HEK293T (cell line): ENCODE measurements at regions not wholly inside any gene's neighbourhood (a gene's known extent, or its start where the extent isn't known, plus 50 kb on each side); places are given as distances from the start of the nearest gene placed in this dataset.

Source experiments
- CTCF ChIA-PET: fragments of 350-600 bp; formaldehyde crosslinking; extraction: SDS; loops from one replicate; lab custom pipeline; 2021; ENCODE audit warnings: antibody characterized with exemption, inconsistent platforms; lab: Yijun Ruan, JAX
- POLR2A ChIA-PET: fragments of 350-600 bp; formaldehyde crosslinking; extraction: SDS; loops from one replicate; lab custom pipeline; 2020; ENCODE audit warnings: antibody characterized with exemption, inconsistent platforms; lab: Yijun Ruan, JAX
- DNase-seq: peaks from one replicate; pipeline ENCODE4 v3.0.0; 2012; ENCODE audit warnings: mixed read lengths; ENCODE audit errors: extremely low spot score
- ARNT ChIP-seq: fragments of 450-650 bp; IDR thresholded peaks from 2 replicates; pipeline ENCODE4 v1.6.1; 2017; ENCODE audit warnings: mild to moderate bottlenecking
- BHLHE40 ChIP-seq: fragments of 450-650 bp; IDR thresholded peaks from 2 replicates; pipeline ENCODE4 v1.6.1; 2016; ENCODE audit warnings: mild to moderate bottlenecking, moderate library complexity, borderline replicate concordance
- CTBP1 ChIP-seq: fragments of 450-650 bp; IDR thresholded peaks from 2 replicates; pipeline ENCODE4 v1.6.1; 2016; ENCODE audit warnings: borderline replicate concordance
- ELF4 ChIP-seq: fragments of 450-650 bp; IDR thresholded peaks from 2 replicates; pipeline ENCODE4 v1.6.1; 2017; ENCODE audit warnings: antibody characterized with exemption
- FOXA1 ChIP-seq: fragments of 450-650 bp; IDR thresholded peaks from 2 replicates; pipeline ENCODE4 v1.6.1; 2016; ENCODE audit warnings: mild to moderate bottlenecking
- FOXK2 ChIP-seq: fragments of 450-650 bp; IDR thresholded peaks from 2 replicates; pipeline ENCODE4 v1.6.1; 2016; ENCODE audit warnings: mild to moderate bottlenecking
- FOXM1 ChIP-seq: fragments of 450-650 bp; IDR thresholded peaks from 2 replicates; pipeline ENCODE4 v1.6.1; 2017; ENCODE audit warnings: mild to moderate bottlenecking, borderline replicate concordance
- HDGF ChIP-seq: fragments of 450-650 bp; IDR thresholded peaks from 2 replicates; pipeline ENCODE4 v1.6.1; 2017; ENCODE audit warnings: antibody characterized with exemption, borderline replicate concordance
- L3MBTL2 ChIP-seq: fragments of 450-650 bp; conservative IDR thresholded peaks from 2 replicates; pipeline ENCODE4 v1.6.1; 2016; ENCODE audit warnings: mild to moderate bottlenecking
- LEF1 ChIP-seq: fragments of 450-650 bp; IDR thresholded peaks from 2 replicates; pipeline ENCODE4 v1.6.1; 2017; ENCODE audit warnings: mild to moderate bottlenecking, borderline replicate concordance
- NFRKB ChIP-seq: fragments of 450-650 bp; IDR thresholded peaks from 2 replicates; pipeline ENCODE4 v1.6.1; 2016; ENCODE audit warnings: mild to moderate bottlenecking, moderate library complexity
- PKNOX1 ChIP-seq: fragments of 450-650 bp; IDR thresholded peaks from 2 replicates; pipeline ENCODE4 v1.6.1; 2016
- SP1 ChIP-seq: fragments of 450-650 bp; IDR thresholded peaks from 2 replicates; pipeline ENCODE4 v1.6.1; 2017
- SUZ12 ChIP-seq: fragments of 450-650 bp; IDR thresholded peaks from 2 replicates; pipeline ENCODE4 v1.6.1; 2016; ENCODE audit warnings: mild to moderate bottlenecking
- TARDBP ChIP-seq: fragments of 450-650 bp; IDR thresholded peaks from 2 replicates; pipeline ENCODE4 v1.6.1; 2016
- ZNF384 ChIP-seq: fragments of 450-650 bp; IDR thresholded peaks from 2 replicates; pipeline ENCODE4 v1.6.1; 2016

DNA sequence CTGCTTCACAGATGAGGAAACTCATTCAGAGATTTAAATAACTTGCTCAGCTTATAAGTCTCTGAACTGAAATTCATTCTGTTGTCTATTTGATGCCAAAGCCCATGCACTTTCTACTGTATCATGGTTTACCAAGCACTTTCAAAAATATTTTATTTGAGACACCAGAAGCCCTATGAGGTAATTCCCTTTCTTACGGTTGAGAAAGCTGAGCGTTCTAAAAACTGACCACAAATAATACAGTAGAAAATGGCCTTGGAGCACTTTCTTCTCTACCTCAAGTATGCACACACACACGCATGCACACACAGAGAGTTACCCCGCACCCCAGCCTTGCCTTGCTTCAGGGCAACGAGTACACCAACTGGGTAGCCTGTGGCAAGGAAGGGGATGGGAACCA lies 228.5 kb downstream of the RFC3 start:
- DNase-seq, result no peak
- no peak for TF ChIP-seq PKNOX1
- no peak for TF ChIP-seq ZNF384
- TF ChIP-seq ARNT, result no peak
- TF ChIP-seq SP1, result no peak
- no peak for TF ChIP-seq BHLHE40
- TF ChIP-seq FOXK2, result no peak
- no peak for TF ChIP-seq CTBP1
- TF ChIP-seq FOXM1, result no peak
- no peak for TF ChIP-seq NFRKB
- TF ChIP-seq SUZ12, result no peak
- no peak for TF ChIP-seq HDGF
- no peak for TF ChIP-seq L3MBTL2
- no peak for TF ChIP-seq FOXA1
- no peak for TF ChIP-seq LEF1
- TF ChIP-seq ELF4, result no peak
- no peak for TF ChIP-seq TARDBP
- ChIA-PET POLR2A (no interaction called here), CTCF (no interaction called here)

DNA sequence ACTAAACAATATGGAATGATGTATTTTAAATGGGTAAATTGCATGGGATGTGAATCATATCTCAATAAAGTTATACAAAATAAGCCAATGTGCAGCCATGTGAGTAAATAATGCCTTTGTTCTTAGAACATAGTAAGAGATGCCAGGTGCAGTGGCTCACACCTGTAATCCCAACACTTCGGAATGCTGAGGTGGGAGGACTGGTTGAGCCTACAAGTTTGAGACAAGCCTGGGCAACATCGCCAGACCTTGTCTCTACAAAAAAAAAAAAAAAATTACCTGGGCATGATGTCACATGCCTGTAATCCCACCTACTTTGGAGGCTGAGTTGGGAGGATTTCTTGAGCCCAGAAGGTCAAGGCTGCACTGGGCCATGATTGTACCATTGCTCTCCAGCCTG lies 230.7 kb downstream of the RFC3 start:
- TF ChIP-seq CTBP1 (no peak), ZNF384 (no peak), PKNOX1 (no peak), HDGF (no peak), NFRKB (no peak), ARNT (no peak), L3MBTL2 (no peak), SUZ12 (no peak), FOXM1 (no peak), FOXK2 (no peak), FOXA1 (no peak), TARDBP (no peak)
- ChIA-PET POLR2A (no interaction called here), CTCF (no interaction called here)
- no peak for DNase-seq

DNA sequence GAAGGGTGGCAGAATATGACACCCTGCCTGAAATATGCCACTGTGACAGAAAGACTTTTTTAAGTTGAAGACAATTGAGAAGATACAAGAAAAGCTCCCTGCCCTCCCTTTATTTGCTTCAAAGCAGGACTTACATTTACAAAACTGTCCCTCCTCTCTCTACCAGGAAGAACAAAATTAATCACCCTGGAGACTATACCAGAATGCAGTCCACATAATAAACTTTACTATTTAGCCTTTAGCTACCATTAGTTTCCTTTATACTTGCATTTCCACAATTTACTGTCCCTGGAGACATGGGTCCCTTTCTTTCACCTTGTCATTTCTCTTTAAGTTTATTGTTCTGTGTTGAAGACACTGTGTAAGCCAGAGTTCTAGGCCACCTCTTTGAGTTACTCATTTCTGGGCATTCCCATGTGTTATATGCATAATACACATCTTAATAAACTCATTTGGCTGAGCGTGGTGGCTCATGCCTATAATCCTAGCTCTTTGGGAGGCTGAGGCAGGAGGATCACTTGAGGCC lies 238.8 kb downstream of the RFC3 start:
- ChIA-PET POLR2A (no interaction called here), CTCF (no interaction called here)
- no peak for DNase-seq
- TF ChIP-seq PKNOX1, result no peak

DNA sequence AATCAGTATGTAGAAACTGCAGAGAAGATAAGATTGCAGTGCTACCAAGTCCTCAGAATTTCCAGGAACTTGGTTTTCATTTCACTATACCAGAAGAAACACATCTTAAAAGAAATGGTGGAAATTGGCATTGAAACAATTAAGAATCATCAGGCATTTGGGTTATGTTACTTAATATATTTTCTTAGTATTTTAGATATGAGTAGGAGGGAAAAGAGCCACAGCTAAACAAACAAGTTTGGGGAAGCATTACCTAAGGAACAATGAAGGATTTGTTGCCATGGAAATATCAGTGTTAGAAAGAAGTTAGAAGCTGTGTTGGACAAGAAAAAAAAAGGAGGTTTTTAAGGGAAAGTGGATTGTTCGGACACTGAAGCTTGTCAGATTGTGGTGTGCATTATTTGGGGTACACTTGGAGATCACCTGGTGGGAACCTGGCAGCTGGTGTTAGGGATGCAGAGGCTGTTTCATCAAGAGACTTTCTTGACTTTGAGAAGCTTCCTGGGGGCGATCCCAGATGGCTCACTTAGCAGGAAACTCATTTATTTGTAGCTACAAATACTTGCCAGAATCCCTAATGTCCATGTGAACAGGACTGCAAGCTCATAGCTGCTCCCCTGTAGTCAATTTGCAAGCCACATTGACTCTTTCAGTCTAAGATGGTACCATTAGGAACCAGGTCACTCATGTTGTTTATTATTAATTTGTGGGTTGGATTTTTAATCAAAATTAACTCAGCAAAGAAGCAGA lies 246.7 kb downstream of the RFC3 start:
- CTCF ChIA-PET, result interaction anchor here (1.3 kb wide), 1 partner anchor 13 kb away, joined by 3 read pairs; no protein-coding TSS in a partner anchor
- TF ChIP-seq FOXM1 (no peak), PKNOX1 (no peak), HDGF (no peak), FOXK2 (no peak), SP1 (no peak), FOXA1 (no peak), CTBP1 (no peak), SUZ12 (no peak), ZNF384 (no peak), NFRKB (no peak)
- no peak for DNase-seq
- POLR2A ChIA-PET, result no interaction called here

DNA sequence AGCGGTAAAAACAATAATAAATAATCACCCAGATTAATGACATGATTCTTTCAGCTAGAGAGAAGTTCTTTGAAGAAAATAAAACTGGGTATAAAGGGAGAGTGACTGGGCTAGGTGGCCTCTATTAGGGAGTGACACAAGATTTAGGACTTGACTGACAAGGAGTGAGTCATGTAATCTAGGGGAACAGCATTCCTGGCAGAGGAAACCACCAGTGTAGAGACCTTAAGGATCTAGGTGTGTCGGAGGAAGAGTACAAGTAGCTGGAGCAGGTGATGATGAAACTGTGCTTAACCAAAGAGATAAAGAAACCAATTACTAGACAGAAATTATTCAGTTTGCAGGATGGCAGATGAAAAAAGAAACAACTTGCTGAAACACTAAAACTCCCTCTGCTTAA lies 248.0 kb downstream of the RFC3 start:
- POLR2A ChIA-PET, result no interaction called here

More for the DNA sequence above, 248.0 kb downstream of the RFC3 start:
- CTCF ChIA-PET, result no interaction called here
- DNase-seq, result no peak
- no peak for TF ChIP-seq ZNF384
- no peak for TF ChIP-seq LEF1
- no peak for TF ChIP-seq BHLHE40
- no peak for TF ChIP-seq SP1
- TF ChIP-seq TARDBP, result no peak
- no peak for TF ChIP-seq SUZ12
- no peak for TF ChIP-seq FOXA1
- no peak for TF ChIP-seq PKNOX1
- no peak for TF ChIP-seq HDGF
- TF ChIP-seq CTBP1, result no peak
- TF ChIP-seq NFRKB, result no peak
- TF ChIP-seq ARNT, result no peak
- no peak for TF ChIP-seq FOXK2
- no peak for TF ChIP-seq FOXM1
